ENCODE measurements at regions not wholly inside any gene's neighbourhood (a gene's known extent, or its start where the extent isn't known, plus 50 kb on each side); places are given as distances from the start of the nearest gene placed in this dataset.

DNA sequence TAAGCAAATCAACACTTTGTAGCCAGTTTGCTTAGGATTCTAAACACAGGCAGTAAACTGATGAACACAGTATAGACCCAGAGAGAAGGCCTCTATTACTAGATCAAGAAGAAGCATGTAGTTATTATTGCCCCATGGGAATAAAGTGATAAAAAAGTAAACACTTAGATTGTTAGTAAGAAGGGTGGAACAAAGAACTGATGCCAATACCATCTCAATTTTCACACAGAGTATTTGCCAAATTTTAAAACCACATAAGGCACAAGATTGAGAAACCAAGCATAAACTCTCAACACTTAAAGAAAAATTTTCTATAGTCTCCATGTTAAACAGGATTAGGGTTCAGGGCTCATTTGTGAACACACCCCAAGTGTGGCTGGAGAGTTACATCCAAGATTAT is 77.0 kb upstream of the SYT1 start:
- Mint-ChIP-seq H3K4me1 (no peaks in the 10 kb centered on the region), H3K27me3 (ENCODE audit: low read depth) (no peaks in the 10 kb centered on the region), H3K27ac (ENCODE audit: unreplicated experiment) (no peak overlapping the region), H3K4me3 (no peak overlapping the region), H3K36me3 (ENCODE audit: low read depth) (no peaks in the 10 kb centered on the region), H3K9me3 (no peaks in the 10 kb centered on the region)
- no peak for DNase-seq (ENCODE audit: low read depth, low spot score)
- TF ChIP-seq CTCF (conservative IDR thresholded peaks at IDR 0.05) = no peak

GRCh38 chr12:78790148-78790547 is 74.4 kb upstream of the SYT1 start:
- no peak overlapping the region for H3K4me3 Mint-ChIP-seq
- no peak for TF ChIP-seq CTCF (conservative IDR thresholded peaks at IDR 0.05)
- no peaks in the 10 kb centered on the region for H3K36me3 Mint-ChIP-seq (ENCODE audit: low read depth)

DNA sequence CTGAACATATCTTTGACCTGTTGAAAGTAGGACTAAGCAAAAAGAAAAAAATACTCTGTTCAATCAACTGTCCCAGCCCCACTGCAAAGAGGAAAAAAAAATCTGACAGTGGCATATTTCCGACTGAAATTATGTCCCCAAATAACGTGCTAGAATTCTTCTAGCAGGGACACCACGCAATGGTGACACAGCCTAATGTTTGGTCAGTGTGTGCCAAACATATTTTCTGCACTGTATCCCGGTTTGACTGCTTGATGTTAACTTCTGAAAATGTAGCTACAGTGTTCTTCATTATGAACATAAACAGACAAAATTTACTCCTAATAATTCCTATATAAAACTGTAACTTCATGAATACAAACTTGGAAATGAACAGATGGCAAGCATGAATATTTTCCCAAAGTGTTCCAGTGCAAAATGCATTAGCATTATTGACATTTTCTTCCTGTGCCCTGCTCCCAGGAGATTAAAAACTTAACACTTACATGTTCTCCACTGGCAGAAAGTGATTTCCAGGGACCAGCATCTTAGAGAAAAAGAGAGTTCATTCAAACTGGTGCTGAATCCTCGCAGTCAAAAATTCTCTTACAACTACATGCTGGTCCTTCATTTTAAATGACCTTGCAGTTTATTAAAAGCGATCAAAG is 72.4 kb upstream of the SYT1 start:
- no peak overlapping the region for H3K4me3 Mint-ChIP-seq
- H3K4me1 Mint-ChIP-seq = no peaks in the 10 kb centered on the region
- H3K9me3 Mint-ChIP-seq = peaks cover 8% of the 10 kb centered on the region
- no peaks in the 10 kb centered on the region for H3K27me3 Mint-ChIP-seq (ENCODE audit: low read depth)
- H3K36me3 Mint-ChIP-seq (ENCODE audit: low read depth) = no peaks in the 10 kb centered on the region
- no peak for DNase-seq (ENCODE audit: low read depth, low spot score)
- TF ChIP-seq CTCF (conservative IDR thresholded peaks at IDR 0.05) = no peak
- no peak overlapping the region for H3K27ac Mint-ChIP-seq (ENCODE audit: unreplicated experiment)

More at GRCh38 chr12:78790148-78790547, 74.4 kb upstream of the SYT1 start:
- peaks cover 3% of the 10 kb centered on the region for H3K9me3 Mint-ChIP-seq
- H3K27me3 Mint-ChIP-seq (ENCODE audit: low read depth) = no peaks in the 10 kb centered on the region
- no peak for DNase-seq (ENCODE audit: low read depth, low spot score)
- no peak overlapping the region for H3K27ac Mint-ChIP-seq (ENCODE audit: unreplicated experiment)
- no peaks in the 10 kb centered on the region for H3K4me1 Mint-ChIP-seq

DNA sequence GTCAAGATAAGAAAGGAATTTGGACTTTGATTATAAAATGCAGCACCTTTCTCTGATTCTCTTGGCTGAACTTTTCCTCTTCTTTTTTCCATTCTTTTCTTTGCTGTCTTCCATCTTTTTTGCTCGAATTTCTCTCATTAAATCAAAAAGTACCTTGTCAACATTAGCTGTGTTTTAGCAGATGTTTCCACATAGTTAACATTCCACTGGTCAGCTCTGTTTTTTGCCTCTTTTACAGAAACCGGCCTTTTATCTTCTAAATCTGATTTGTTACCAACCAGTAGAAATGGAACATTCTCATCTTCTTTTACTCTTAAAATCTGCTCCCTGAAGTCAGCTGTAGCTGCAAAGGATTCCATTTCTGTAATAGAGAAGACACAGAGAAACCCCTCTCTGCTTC is 71.1 kb upstream of the SYT1 start:
- DNase-seq (ENCODE audit: low read depth, low spot score) = no peak
- no peaks in the 10 kb centered on the region for H3K27me3 Mint-ChIP-seq (ENCODE audit: low read depth)
- H3K4me1 Mint-ChIP-seq = no peaks in the 10 kb centered on the region
- H3K9me3 Mint-ChIP-seq = peaks cover 8% of the 10 kb centered on the region
- H3K4me3 Mint-ChIP-seq = no peak overlapping the region
- no peaks in the 10 kb centered on the region for H3K36me3 Mint-ChIP-seq (ENCODE audit: low read depth)
- H3K27ac Mint-ChIP-seq (ENCODE audit: unreplicated experiment) = no peak overlapping the region
- TF ChIP-seq CTCF (conservative IDR thresholded peaks at IDR 0.05) = no peak

DNA sequence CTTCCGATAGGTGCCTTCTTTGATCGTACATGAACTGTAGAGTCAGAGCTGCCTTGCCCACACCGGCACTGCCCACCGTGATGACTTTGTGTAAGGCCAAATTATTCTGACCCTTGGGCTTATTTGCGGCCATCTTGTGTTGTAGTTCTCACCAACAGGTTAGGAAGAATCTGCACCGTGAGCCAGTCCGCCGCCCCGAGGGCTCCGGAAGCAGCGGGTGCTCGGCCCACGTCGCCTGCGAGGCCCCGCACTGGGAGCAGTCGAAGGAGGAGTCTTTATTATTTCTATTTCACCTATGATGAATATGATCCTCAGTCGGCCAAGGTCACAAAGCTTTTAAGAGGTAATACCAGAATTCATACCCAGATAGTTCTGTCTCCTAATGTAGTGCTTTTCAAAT is 70.6 kb upstream of the SYT1 start:
- DNase-seq (ENCODE audit: low read depth, low spot score) = no peak
- H3K27me3 Mint-ChIP-seq (ENCODE audit: low read depth) = no peaks in the 10 kb centered on the region
- peaks cover 8% of the 10 kb centered on the region for H3K9me3 Mint-ChIP-seq
- H3K36me3 Mint-ChIP-seq (ENCODE audit: low read depth) = no peaks in the 10 kb centered on the region
- no peaks in the 10 kb centered on the region for H3K4me1 Mint-ChIP-seq
- no peak for TF ChIP-seq CTCF (conservative IDR thresholded peaks at IDR 0.05)
- no peak overlapping the region for H3K27ac Mint-ChIP-seq (ENCODE audit: unreplicated experiment)
- H3K4me3 Mint-ChIP-seq = no peak overlapping the region
